A549 (cell line): ENCODE measurements at regions not wholly inside any gene's neighbourhood (a gene's known extent, or its start where the extent isn't known, plus 50 kb on each side); places are given as distances from the start of the nearest gene placed in this dataset.
"Not testable (repeated sequence)": the region's sequence is repeated elsewhere in the genome, so short reads cannot be mapped to it uniquely, and the experiment has no call there.

Experiments
- EP300 ChIP-seq, 2 experiments: fragments of >200 bp; sonication (Bioruptor Twin); formaldehyde crosslinking; IDR thresholded peaks; 2 replicates in 1 of 2; 3 replicates in 1 of 2; pipeline ENCODE4 v1.6.1; 2016 to 2017
- HDAC2 ChIP-seq: fragments of 200-600 bp; sonication (generic); IDR thresholded peaks from 2 replicates; pipeline ENCODE4 v1.6.1; 2016
- POLR2A ChIP-seq: IDR thresholded peaks from 2 replicates; pipeline ENCODE4 v1.6.1; 2012; ENCODE audit warnings: mild to moderate bottlenecking, low read length
- SMC3 ChIP-seq: fragments of >200 bp; sonication (Bioruptor Twin); formaldehyde crosslinking; IDR thresholded peaks from 3 replicates; pipeline ENCODE4 v1.6.1; 2018; ENCODE audit warnings: inconsistent platforms
- ZFP36 ChIP-seq: fragments of 450-650 bp; IDR thresholded peaks from 2 replicates; pipeline ENCODE4 v1.6.1; 2014; ENCODE audit warnings: borderline replicate concordance; ENCODE audit not compliant: partially characterized antibody
- ZSCAN20 ChIP-seq: fragments of 250-450 bp; sonication (Bioruptor Pico); IDR thresholded peaks from 2 replicates; pipeline ENCODE4 v1.8.0; 2022; ENCODE audit warnings: mild to moderate bottlenecking, moderate library complexity
- TF ChIP-seq, protein P1 (sequence below): fragments of >200 bp; sonication (Bioruptor Twin); formaldehyde crosslinking; IDR thresholded peaks from 3 replicates; pipeline ENCODE4 v1.5.1; 2016

GRCh38 chr2:89061174-89061573 is 369.7 kb downstream of the RPIA start:
- TF ChIP-seq, protein P1, sequence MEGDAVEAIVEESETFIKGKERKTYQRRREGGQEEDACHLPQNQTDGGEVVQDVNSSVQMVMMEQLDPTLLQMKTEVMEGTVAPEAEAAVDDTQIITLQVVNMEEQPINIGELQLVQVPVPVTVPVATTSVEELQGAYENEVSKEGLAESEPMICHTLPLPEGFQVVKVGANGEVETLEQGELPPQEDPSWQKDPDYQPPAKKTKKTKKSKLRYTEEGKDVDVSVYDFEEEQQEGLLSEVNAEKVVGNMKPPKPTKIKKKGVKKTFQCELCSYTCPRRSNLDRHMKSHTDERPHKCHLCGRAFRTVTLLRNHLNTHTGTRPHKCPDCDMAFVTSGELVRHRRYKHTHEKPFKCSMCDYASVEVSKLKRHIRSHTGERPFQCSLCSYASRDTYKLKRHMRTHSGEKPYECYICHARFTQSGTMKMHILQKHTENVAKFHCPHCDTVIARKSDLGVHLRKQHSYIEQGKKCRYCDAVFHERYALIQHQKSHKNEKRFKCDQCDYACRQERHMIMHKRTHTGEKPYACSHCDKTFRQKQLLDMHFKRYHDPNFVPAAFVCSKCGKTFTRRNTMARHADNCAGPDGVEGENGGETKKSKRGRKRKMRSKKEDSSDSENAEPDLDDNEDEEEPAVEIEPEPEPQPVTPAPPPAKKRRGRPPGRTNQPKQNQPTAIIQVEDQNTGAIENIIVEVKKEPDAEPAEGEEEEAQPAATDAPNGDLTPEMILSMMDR: not testable (repeated sequence)
- not testable (repeated sequence) for TF ChIP-seq ZFP36; ZSCAN20 (CRISPR knock-in tag); SMC3; EP300 (IDR thresholded peaks at IDR 0.05); HDAC2; POLR2A
